Astrocyte (in vitro differentiated cells and primary cell): ENCODE measurements at regions not wholly inside any gene's neighbourhood (a gene's known extent, or its start where the extent isn't known, plus 50 kb on each side); places are given as distances from the start of the nearest gene placed in this dataset.

Source experiments
- EZH2 ChIP-seq: IDR thresholded peaks from 2 replicates; pipeline ENCODE4 v1.6.1; 2012; ENCODE audit warnings: mild to moderate bottlenecking, low read length, inconsistent platforms; ENCODE audit not compliant: insufficient read depth
- TF ChIP-seq, protein P1 (sequence below): IDR thresholded peaks from 2 replicates; pipeline ENCODE4 v1.5.1; 2011; ENCODE audit warnings: low read depth, mild to moderate bottlenecking, inconsistent platforms, low read length, moderate library complexity; ENCODE audit not compliant: insufficient read depth

DNA sequence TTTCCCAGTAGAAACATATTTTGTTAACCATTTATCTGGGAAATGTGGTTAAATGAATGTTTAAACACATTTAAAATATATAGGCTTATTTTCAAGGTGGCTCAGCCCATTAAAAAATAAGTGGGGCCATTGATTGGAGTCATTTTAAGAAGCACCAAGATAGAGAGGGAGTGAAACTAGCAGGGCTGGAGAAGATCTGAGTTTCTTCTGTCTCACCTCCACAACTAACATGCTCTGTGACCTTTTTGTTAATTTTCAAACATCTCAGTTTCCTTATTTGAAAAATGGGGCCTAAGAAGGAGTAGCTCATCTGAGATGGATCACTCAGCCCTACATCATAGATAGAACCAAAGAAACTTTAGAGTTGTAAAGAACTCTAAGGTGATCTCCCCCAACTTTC lies 254.8 kb downstream of the KCNS3 start:
- TF ChIP-seq, protein P1, sequence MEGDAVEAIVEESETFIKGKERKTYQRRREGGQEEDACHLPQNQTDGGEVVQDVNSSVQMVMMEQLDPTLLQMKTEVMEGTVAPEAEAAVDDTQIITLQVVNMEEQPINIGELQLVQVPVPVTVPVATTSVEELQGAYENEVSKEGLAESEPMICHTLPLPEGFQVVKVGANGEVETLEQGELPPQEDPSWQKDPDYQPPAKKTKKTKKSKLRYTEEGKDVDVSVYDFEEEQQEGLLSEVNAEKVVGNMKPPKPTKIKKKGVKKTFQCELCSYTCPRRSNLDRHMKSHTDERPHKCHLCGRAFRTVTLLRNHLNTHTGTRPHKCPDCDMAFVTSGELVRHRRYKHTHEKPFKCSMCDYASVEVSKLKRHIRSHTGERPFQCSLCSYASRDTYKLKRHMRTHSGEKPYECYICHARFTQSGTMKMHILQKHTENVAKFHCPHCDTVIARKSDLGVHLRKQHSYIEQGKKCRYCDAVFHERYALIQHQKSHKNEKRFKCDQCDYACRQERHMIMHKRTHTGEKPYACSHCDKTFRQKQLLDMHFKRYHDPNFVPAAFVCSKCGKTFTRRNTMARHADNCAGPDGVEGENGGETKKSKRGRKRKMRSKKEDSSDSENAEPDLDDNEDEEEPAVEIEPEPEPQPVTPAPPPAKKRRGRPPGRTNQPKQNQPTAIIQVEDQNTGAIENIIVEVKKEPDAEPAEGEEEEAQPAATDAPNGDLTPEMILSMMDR = no peak
- TF ChIP-seq EZH2 = no peak
